ENCODE measurements at regions not wholly inside any gene's neighbourhood (a gene's known extent, or its start where the extent isn't known, plus 50 kb on each side); places are given as distances from the start of the nearest gene placed in this dataset.
"Not testable (repeated sequence)": the region's sequence is repeated elsewhere in the genome, so short reads cannot be mapped to it uniquely, and the experiment has no call there.

GRCh38 chr5:173387293-173387692, 59.1 kb upstream of the STC2 start:
- in situ Hi-C loops (cut with HindIII; ENCODE audit: low sequenced_read_pairs): not testable (repeated sequence)

DNA sequence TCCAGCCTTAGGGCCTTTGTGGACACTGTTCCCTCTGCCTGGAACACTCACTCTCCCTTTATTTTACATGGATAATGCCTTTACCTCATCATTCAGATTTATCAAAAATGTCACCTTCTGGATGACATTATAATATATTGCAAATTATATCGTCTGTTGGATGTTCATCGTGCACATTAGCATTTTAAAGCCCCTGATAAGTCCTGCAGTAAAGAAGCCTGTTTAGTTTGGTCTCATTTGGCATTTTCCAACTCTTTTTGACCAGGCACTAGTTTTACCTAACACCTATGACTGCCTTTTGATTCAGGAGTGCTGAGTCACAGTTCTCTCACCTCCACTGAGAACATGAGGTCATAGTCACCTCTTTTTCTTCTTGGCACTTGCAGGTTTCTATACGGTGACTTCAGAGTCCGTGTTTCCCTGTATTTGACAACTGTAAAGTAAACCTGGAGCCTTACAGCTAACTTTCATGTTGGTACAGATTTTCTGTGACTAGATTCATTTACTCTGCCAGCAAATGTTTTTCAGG, 57.7 kb upstream of the STC2 start:
- in situ Hi-C loops (cut with HindIII; ENCODE audit: low sequenced_read_pairs): no loop called here

DNA sequence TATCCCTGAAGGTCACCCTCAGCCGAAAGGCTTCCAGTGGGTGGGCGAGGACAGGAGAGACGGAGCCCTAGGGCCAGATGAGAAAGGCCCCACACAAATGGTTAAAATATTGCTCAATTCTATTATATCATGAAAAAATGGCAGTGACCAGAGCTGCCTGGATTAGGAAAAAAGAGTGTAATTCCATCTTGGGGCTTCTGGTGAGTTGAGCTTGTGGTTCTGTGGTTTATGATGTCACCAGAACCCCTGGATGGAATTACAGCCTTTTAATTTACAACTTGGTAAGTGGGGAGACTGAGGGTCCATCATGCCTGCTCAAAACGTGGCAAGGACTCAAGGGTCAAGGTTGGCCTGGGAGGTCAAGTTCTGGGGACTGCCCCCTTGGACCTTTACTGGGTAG, 55.5 kb upstream of the STC2 start:
- in situ Hi-C loops (cut with HindIII; ENCODE audit: low sequenced_read_pairs): loop anchor here (5.0 kb wide), 1 partner anchor 69 kb away; no protein-coding TSS in a partner anchor

GRCh38 chr5:173378727-173379126, 50.5 kb upstream of the STC2 start:
- in situ Hi-C loops (cut with HindIII; ENCODE audit: low sequenced_read_pairs): no loop called here
